Kidney (tissue), 13 donors: ENCODE measurements at regions not wholly inside any gene's neighbourhood (a gene's known extent, or its start where the extent isn't known, plus 50 kb on each side); places are given as distances from the start of the nearest gene placed in this dataset.
A peak's percentile ranks its signal among the peaks of the same experiment; 100 is the strongest.

Source experiments
- DNase-seq, 5 donors: peaks; one replicate each; pipeline ENCODE4 v3.0.0-alpha.2; 2013 to 2020
- FAIRE-seq: peaks from 2 replicates; lab custom pipeline; 2012; peaks lifted over from hg19 to GRCh38; lab: Jason Lieb, UNC
- H3K27ac ChIP-seq, 2 donors: one replicate each; pipeline ENCODE4 v1.7.0; 2013; ENCODE audit warnings: low read depth in 2 of 2, low read length in 2 of 2, inconsistent platforms in 1 of 2
- H3K27me3 ChIP-seq: one replicate; pipeline ENCODE4 v1.7.1; 2013; ENCODE audit warnings: low read length, inconsistent platforms; ENCODE audit not compliant: control insufficient read depth, insufficient read depth
- H3K36me3 ChIP-seq, 3 donors: one replicate each; pipeline versions ENCODE4 v1.7.0 to v1.7.1; 2013; ENCODE audit warnings: low read length in 3 of 3, control low read depth in 1 of 3, inconsistent platforms in 1 of 3; ENCODE audit not compliant: insufficient read depth in 3 of 3, control insufficient read depth in 2 of 3
- H3K4me1 ChIP-seq, 3 donors: one replicate each; pipeline versions ENCODE4 v1.7.0 to v1.7.1; 2013; ENCODE audit warnings: low read length in 3 of 3, inconsistent platforms in 1 of 3, low read depth in 1 of 3; ENCODE audit not compliant: control insufficient read depth in 2 of 3, insufficient read depth in 2 of 3
- H3K4me3 ChIP-seq, 3 donors: one replicate each; pipeline versions ENCODE4 v1.7.0 to v1.8.1; 2013; ENCODE audit warnings: low read length in 3 of 3, control low read depth in 1 of 3, inconsistent platforms in 1 of 3
- H3K9ac ChIP-seq, 3 donors: one replicate each; pipeline versions ENCODE4 v1.7.0 to v1.7.1; 2013; ENCODE audit warnings: low read length in 3 of 3, control low read depth in 1 of 3, inconsistent platforms in 1 of 3
- H3K9me3 ChIP-seq, 3 donors: one replicate each; pipeline versions ENCODE4 v1.7.0 to v1.7.1; 2013; ENCODE audit warnings: low read length in 3 of 3, control low read depth in 1 of 3, inconsistent platforms in 1 of 3; ENCODE audit not compliant: control insufficient read depth in 2 of 3, insufficient read depth in 1 of 3
- CTCF ChIP-seq: IDR thresholded peaks from 3 replicates; pipeline ENCODE4 v1.5.1; 2012; ENCODE audit warnings: mild to moderate bottlenecking, moderate library complexity, borderline replicate concordance; ENCODE audit not compliant: insufficient read depth; ENCODE audit errors: extremely low read depth
- intact Hi-C: fragments of 100-400 bp; cut with DNase I; formaldehyde crosslinking; loops from one replicate; pipeline ENCODE4 v1.11.1; 2022
- donor health status: control.
- donor health status: control.
- donor health status: control.
- donor health status: control.
- donor health status: control.
- donor health status: DM: yes; HTN: yes; CAD: no.
- donor health status: Normal renal cell carcinoma (clear cell type).

GRCh38 chr6:170081556-170081955, 209.3 kb downstream of the DLL1 start:
- intact Hi-C loops = no loop called here
- H3K9ac ChIP-seq = no peak overlapping the region
- no peak overlapping the region for H3K27ac ChIP-seq
- H3K36me3 ChIP-seq = no peaks in the 10 kb centered on the region
- no peaks in the 10 kb centered on the region for H3K27me3 ChIP-seq
- no peaks in the 10 kb centered on the region for H3K4me1 ChIP-seq
- no peaks in the 10 kb centered on the region for H3K9me3 ChIP-seq
- no peak for TF ChIP-seq CTCF
- FAIRE-seq (no peak), DNase-seq (peak in 1 of 5 donors; percentile 29)
- no peak overlapping the region for H3K4me3 ChIP-seq

- Histone ChIP-seq H3K9me3 (no peaks in the 10 kb centered on the region), H3K36me3 (no peaks in the 10 kb centered on the region), H3K4me3 (no peak overlapping the region), H3K9ac (no peak overlapping the region), H3K27me3 (no peaks in the 10 kb centered on the region), H3K27ac (no peak overlapping the region), H3K4me1 (no peaks in the 10 kb centered on the region)
- peak; percentile 43 to 77 (median 65) for DNase-seq
- FAIRE-seq = no peak
- TF ChIP-seq CTCF = no peak
- intact Hi-C loops = no loop called here
Measured at GRCh38 chr6:170080828-170081371, 210.0 kb downstream of the DLL1 start.

- Histone ChIP-seq H3K36me3 (no peaks in the 10 kb centered on the region), H3K27ac (no peak overlapping the region), H3K4me3 (no peak overlapping the region), H3K9ac (no peak overlapping the region), H3K27me3 (no peaks in the 10 kb centered on the region), H3K4me1 (no peaks in the 10 kb centered on the region), H3K9me3 (no peaks in the 10 kb centered on the region)
- peak in 3 of 5 donors; percentile 8 to 49 (median 46) for DNase-seq
- intact Hi-C loops = no loop called here
- no peak for TF ChIP-seq CTCF
- FAIRE-seq = no peak
Measured at GRCh38 chr6:170080169-170080827, 210.6 kb downstream of the DLL1 start.
